Stimulated activated effector memory CD8-positive, alpha-beta T cell treated with anti-CD3 and anti-CD28 coated beads, Interleukin-12 subunit alpha, Interleukin-12 subunit beta, amount 100 ng/mL, for 72 hours (primary cell): ENCODE measurements at regions not wholly inside any gene's neighbourhood (a gene's known extent, or its start where the extent isn't known, plus 50 kb on each side); places are given as distances from the start of the nearest gene placed in this dataset.
"Not testable (repeated sequence)": the region's sequence is repeated elsewhere in the genome, so short reads cannot be mapped to it uniquely, and the experiment has no call there.

Experiments
- ATAC-seq: fragments of 150-1000 bp; cut with Tn5 transposase; 2 replicates; pipeline ENCODE4 v1.10.0; 2021
- DNase-seq, 2 donors: peaks; one replicate each; pipeline ENCODE4 v3.0.0; 2021 to 2022; ENCODE audit warnings: low spot score in 2 of 2
- H3K27ac Mint-ChIP-seq: one replicate; pipeline ENCODE4 v1.8.0; 2022; ENCODE audit warnings: mild to moderate bottlenecking, mixed read lengths
- H3K36me3 Mint-ChIP-seq: one replicate; pipeline ENCODE4 v1.8.0; 2022; ENCODE audit warnings: mild to moderate bottlenecking, mixed read lengths
- H3K4me1 Mint-ChIP-seq: one replicate; pipeline ENCODE4 v1.8.0; 2022; ENCODE audit warnings: mixed read lengths
- H3K4me3 Mint-ChIP-seq: one replicate; pipeline ENCODE4 v1.8.0; 2022; ENCODE audit warnings: mild to moderate bottlenecking, mixed read lengths
- H3K9me3 Mint-ChIP-seq: one replicate; pipeline ENCODE4 v1.8.0; 2022; ENCODE audit warnings: mixed read lengths

DNA sequence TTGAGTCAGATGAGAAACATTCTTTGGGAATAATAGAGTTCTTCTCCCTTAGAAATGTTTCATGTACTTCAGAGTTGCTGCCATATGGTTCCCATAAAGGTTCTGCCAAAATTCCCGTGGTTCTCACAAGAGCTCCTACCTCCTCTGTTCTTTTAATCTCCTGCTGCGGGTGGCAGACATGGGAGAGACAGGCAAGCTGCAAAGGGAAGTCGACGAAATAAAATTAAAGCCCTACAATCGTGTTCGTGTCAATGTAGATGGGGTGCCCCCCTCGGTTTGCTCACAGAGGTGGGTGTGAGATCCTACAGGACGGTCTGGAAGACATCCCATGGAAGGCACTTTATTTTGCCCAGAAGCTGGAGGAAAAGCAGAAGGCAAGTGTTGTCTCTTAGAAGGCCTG lies 276.0 kb downstream of the RWDD3 start:
- Mint-ChIP-seq H3K4me1 (no peaks in the 10 kb centered on the region), H3K27ac (no peak overlapping the region), H3K4me3 (no peak overlapping the region), H3K9me3 (no peaks in the 10 kb centered on the region), H3K36me3 (no peaks in the 10 kb centered on the region)
- no peak for ATAC-seq
- no peak for DNase-seq

DNA sequence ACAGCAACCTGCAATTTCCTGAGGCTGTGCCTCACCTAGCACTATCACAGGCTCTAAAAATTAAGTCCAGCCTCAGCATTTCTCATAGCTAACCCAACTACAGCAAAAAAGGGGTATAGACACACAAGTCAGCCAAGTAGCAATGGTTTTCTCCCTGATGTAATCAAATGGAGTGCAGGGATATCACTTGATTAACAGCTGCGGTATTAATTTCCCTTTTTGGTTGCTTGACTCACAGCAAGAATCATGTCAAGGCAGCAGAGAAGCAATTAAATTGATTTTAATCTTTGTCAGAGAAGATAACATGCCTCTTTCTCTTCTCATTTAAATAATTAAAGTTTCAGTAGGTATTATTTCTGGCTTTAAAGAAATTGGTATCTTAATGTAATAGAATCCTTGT lies 278.9 kb downstream of the RWDD3 start:
- H3K9me3 Mint-ChIP-seq, result peaks cover 10% of the 10 kb centered on the region
- no peaks in the 10 kb centered on the region for H3K4me1 Mint-ChIP-seq
- H3K27ac Mint-ChIP-seq, result no peak overlapping the region
- DNase-seq (no peak), ATAC-seq (no peak)
- H3K4me3 Mint-ChIP-seq, result no peak overlapping the region
- H3K36me3 Mint-ChIP-seq, result no peaks in the 10 kb centered on the region

DNA sequence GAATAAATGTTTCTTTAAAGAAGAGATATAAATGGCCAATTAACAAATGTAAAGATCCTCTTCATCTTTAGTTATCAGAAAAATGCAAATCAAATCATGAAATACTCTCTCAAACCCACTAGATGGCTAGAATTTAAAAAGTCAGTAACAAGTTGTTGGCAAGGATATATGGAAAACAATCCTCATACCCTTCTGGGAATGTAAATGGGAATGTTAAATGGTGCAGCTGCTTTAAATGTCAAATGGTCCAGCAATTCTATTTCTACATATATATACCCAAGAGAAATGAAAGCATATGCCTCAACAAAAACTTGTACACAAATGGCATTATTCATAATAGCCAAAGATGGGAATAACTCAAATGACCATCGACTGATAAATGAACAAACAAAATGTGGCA lies 283.5 kb downstream of the RWDD3 start:
- Mint-ChIP-seq H3K4me1 (no peaks in the 10 kb centered on the region), H3K36me3 (no peaks in the 10 kb centered on the region), H3K4me3 (no peak overlapping the region), H3K9me3 (peaks cover 18% of the 10 kb centered on the region), H3K27ac (no peak overlapping the region)
- ATAC-seq (no peak), DNase-seq (no peak)

DNA sequence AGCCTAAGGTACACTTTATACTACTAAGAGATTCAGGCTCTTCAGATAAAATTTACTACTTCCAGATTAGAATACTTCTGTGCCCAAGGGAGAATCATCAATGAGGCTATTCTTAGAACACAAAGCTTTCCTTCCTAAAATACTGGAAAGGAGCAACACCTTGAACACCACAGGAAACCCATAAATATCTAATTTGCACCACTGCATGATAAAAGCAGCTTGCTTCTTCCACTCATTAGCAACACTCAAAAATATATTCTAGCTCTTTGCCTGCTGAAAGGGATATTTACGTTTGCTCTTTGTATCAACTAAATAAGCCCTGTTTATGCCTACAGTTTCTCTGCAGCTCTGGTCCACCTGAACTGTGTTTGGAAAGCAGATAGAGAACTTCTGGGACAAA lies 284.3 kb downstream of the RWDD3 start:
- Mint-ChIP-seq H3K9me3 (peaks cover 21% of the 10 kb centered on the region), H3K4me1 (no peaks in the 10 kb centered on the region), H3K36me3 (no peaks in the 10 kb centered on the region), H3K27ac (no peak overlapping the region), H3K4me3 (no peak overlapping the region)
- ATAC-seq, result no peak
- no peak for DNase-seq

DNA sequence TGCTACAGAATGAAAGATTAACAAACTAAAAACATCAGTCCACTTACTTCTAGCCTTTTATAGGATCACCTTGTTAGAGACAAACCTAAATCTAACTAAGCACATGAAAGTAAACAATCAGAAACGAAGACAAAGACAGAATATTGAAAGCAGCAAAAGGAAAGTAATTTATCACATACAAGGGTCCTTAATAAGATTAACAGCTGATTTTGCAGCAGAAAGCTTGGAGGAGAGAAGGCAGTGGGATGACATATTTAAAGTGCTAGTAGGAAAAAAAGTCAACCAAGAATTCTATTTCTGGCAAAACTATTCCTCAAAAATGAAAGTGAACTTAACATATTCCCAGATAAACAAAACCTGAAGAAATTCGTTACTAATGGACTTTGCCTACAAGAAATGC lies 286.4 kb downstream of the RWDD3 start:
- no peak for DNase-seq
- H3K9me3 Mint-ChIP-seq, result peaks cover 25% of the 10 kb centered on the region
- no peaks in the 10 kb centered on the region for H3K36me3 Mint-ChIP-seq
- H3K4me3 Mint-ChIP-seq, result no peak overlapping the region
- no peak for ATAC-seq
- H3K27ac Mint-ChIP-seq, result no peak overlapping the region
- no peaks in the 10 kb centered on the region for H3K4me1 Mint-ChIP-seq

DNA sequence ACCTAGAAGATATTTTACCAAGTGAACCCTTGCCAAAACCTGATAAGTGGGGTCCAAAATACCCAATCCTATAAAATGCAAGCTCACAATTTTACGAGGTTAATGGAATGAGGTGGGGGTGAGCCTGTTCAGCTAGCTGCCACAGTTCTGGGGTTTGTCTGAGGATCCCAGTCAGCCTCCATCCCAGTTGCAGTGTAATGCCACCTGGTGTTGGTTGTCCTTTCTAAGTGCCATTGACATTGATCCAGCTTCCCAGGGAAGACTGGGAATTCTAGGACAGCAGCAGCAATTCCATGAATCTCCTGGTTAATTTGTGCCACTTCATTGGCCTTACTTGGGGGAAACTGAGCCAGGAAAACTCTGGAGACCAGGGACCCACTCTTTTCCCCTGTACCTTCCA lies 298.3 kb downstream of the RWDD3 start:
- no peak for ATAC-seq
- Mint-ChIP-seq H3K9me3 (peaks cover 14% of the 10 kb centered on the region), H3K27ac (no peak overlapping the region)

DNA sequence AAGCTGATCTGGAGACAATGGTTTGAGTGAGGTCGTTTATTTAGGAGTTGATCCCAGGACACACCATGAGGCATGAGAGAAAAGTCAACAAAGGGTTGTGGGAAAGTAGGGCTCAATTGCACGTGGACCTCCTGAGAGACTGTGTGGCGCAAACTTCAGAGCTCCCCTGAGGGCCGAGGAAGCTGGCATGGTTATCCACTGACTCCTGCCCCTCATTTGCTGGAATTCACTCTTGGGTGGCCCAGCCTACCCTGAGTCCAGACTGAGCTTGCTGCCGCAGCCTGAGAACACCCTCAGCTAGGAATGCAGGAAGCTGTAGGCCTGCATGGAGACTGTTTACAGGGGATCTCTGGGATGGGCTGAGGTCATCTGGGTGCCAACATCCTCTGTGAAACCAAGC lies 301.0 kb downstream of the RWDD3 start:
- Mint-ChIP-seq H3K27ac (no peak overlapping the region), H3K4me1 (no peaks in the 10 kb centered on the region), H3K9me3 (peaks cover 3% of the 10 kb centered on the region), H3K4me3 (no peak overlapping the region), H3K36me3 (no peaks in the 10 kb centered on the region)
- peak; percentile 36 for ATAC-seq
- no peak for DNase-seq

More for the DNA sequence above, 298.3 kb downstream of the RWDD3 start:
- H3K4me3 Mint-ChIP-seq, result no peak overlapping the region
- DNase-seq, result no peak
- H3K4me1 Mint-ChIP-seq, result no peaks in the 10 kb centered on the region
- no peaks in the 10 kb centered on the region for H3K36me3 Mint-ChIP-seq

DNA sequence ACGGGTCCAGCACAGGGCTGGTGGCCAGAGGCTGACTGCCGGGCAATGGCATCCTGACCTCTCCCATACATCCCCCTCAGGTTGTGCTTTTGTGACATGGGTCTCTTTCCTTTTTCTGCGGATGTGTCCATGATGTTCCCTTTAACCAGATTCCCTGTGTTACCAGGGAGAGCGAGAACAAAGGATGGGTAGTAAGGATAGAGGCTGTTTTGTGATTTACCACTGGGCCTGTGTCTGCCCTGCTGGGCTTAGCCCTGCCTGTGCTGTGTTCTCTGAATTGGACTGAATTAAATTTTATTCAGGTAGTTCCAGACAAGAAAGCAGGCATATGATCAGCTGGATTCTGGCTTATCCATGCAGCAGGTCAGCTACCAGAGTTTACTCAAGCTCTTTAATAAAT lies 301.6 kb downstream of the RWDD3 start:
- Mint-ChIP-seq H3K27ac (no peak overlapping the region), H3K36me3 (no peaks in the 10 kb centered on the region), H3K4me1 (no peaks in the 10 kb centered on the region), H3K4me3 (no peak overlapping the region), H3K9me3 (peaks cover 2% of the 10 kb centered on the region)
- DNase-seq (no peak), ATAC-seq (no peak)

DNA sequence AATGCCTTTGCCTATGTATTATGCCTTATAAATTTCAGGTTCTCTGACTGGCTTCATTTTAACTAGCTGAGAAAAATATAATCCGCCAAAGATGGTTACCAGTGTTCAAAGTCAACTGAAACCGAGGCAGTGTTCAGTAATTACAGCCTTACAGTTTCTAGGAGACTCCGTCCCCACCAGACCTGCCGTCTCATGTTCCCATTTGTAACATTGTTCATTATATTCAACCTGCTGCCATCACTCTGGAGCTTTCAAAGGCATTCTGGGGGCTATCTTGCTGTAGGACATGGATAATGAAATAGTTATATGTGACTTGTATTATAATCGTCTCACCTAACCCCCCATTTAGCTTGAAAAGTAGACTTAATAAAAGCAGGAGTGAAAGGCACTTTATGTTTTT lies 302.5 kb downstream of the RWDD3 start:
- Mint-ChIP-seq H3K27ac (no peak overlapping the region), H3K4me3 (no peak overlapping the region), H3K36me3 (no peaks in the 10 kb centered on the region), H3K4me1 (no peaks in the 10 kb centered on the region), H3K9me3 (peaks cover 2% of the 10 kb centered on the region)
- ATAC-seq, result no peak
- DNase-seq, result no peak

DNA sequence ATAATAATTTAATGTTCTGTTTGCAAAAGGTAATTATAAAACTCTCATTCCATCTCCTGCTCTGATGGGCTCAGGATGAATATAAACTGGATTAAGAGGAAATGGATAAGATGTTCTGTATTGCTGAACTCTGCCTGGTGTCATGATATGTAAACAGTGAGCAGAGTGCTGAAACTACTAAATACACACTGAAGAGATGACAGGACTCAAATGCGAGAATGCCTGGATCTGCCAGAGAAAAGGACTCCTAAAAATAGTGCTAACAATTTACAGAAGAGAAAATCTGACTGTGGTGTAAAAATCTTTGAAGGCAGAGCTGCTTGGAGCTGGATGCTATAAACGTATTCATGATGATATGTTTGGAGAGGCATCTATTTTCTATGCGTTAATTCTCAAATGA lies 303.2 kb downstream of the RWDD3 start:
- DNase-seq (no peak), ATAC-seq (no peak)
- Mint-ChIP-seq H3K9me3 (peaks cover 2% of the 10 kb centered on the region), H3K27ac (no peak overlapping the region), H3K4me3 (no peak overlapping the region), H3K36me3 (no peaks in the 10 kb centered on the region), H3K4me1 (no peaks in the 10 kb centered on the region)

DNA sequence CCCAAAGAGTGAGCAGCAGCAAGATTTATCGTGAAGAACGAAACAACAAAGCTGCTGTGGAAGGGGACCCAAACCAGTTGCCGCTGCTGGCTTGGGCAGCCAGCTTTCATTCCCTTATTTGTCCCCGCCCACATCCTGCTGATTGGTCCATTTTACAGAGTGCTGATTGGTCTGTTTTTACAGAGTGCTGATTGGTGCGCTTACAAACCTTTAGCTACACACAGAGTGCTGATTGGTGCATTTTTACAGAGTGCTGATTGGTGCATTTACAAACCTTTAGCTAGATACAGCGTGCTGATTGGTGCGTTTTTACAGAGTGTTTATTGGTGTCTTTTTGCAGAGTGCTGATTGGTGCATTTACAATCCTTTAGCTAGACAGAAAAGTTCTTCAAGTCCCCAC lies 304.2 kb downstream of the RWDD3 start:
- H3K36me3 Mint-ChIP-seq, H3K4me1 Mint-ChIP-seq, H3K27ac Mint-ChIP-seq, ATAC-seq, DNase-seq, H3K9me3 Mint-ChIP-seq, H3K4me3 Mint-ChIP-seq: not testable (repeated sequence)

DNA sequence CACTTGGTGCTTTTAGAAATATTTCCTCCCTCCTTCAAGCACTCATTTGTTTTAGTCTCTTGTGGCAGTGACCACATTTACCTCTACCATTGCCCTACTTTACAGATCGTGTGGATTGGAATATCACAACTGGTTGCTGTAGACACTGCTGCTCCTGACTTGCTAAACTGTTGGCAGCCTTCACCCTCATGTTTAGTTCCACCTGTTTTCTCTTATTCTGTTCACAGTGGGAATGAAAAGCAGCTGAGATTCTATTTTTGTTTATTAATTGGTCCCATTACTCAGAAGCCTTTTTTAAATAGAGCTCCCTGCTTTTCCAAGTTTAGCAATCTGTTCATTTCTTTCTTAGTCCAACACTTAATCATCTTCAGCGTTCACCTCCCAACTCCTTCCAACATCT lies 308.9 kb downstream of the RWDD3 start:
- no peak overlapping the region for H3K4me3 Mint-ChIP-seq
- H3K36me3 Mint-ChIP-seq, result no peaks in the 10 kb centered on the region
- ATAC-seq, result no peak
- no peak overlapping the region for H3K27ac Mint-ChIP-seq
- H3K4me1 Mint-ChIP-seq, result no peaks in the 10 kb centered on the region
- no peaks in the 10 kb centered on the region for H3K9me3 Mint-ChIP-seq
- no peak for DNase-seq

DNA sequence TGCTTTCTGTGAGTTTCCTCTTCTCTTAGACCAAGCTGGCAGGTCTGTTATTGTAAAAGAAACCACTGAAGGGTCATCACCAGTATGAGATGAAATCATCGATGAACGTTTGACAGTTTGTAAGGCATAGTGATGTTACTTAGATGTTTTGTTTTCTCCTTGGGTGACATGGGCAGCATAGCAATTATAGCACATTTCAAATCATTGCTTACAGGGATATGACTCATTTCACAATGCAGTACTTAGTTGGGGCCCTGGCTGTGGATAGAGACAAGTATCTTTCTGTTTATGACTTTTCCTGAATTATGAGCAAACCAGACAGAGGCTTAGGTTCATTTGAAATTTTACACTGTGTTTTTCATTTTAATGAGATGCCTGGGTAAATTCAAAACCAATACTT lies 313.0 kb downstream of the RWDD3 start:
- no peaks in the 10 kb centered on the region for H3K36me3 Mint-ChIP-seq
- no peaks in the 10 kb centered on the region for H3K4me1 Mint-ChIP-seq
- peaks cover 15% of the 10 kb centered on the region for H3K9me3 Mint-ChIP-seq
- ATAC-seq (no peak), DNase-seq (no peak)
- no peak overlapping the region for H3K27ac Mint-ChIP-seq
- H3K4me3 Mint-ChIP-seq, result no peak overlapping the region

DNA sequence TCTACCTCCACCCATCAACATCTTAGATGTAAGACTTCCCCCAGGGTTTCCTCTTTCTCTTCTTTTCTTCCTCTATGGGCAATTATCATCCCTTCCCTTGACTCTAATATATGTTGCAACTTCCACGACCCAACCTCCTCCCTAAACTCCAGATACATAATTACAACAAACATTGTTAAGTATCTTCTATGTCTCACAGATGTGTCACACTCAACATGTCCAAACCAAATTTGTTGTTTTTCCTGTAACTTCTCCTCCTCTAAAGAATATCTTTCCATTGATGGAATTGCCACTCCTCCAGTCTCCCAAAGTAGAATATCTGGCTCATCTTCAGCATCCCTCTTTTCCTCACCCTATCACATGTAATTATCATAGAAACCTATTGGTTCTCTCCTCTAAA lies 314.2 kb downstream of the RWDD3 start:
- peaks cover 18% of the 10 kb centered on the region for H3K9me3 Mint-ChIP-seq
- no peak overlapping the region for H3K4me3 Mint-ChIP-seq
- no peak for ATAC-seq
- H3K36me3 Mint-ChIP-seq, result no peaks in the 10 kb centered on the region
- no peaks in the 10 kb centered on the region for H3K4me1 Mint-ChIP-seq
- no peak for DNase-seq
- no peak overlapping the region for H3K27ac Mint-ChIP-seq

DNA sequence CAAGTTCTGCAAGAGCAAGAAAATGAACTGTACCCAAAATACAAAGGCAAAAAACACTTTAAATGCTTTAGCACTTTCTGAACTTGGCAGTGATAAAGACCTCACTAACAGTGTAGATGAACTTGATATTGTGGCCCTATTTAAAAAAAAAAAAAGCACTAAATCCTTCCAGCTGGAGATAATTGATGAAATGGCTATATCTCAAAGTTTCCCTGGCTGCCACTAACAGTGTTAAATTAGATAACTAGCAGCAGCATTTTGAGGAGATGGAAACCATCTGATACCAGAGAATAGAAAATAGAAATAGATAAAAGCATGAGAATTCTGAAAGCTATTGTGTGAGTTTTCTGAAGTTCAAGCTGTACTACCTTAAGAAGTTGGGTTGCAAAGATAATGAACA lies 317.2 kb downstream of the RWDD3 start:
- ATAC-seq, result no peak
- Mint-ChIP-seq H3K4me3 (no peak overlapping the region), H3K27ac (no peak overlapping the region)

DNA sequence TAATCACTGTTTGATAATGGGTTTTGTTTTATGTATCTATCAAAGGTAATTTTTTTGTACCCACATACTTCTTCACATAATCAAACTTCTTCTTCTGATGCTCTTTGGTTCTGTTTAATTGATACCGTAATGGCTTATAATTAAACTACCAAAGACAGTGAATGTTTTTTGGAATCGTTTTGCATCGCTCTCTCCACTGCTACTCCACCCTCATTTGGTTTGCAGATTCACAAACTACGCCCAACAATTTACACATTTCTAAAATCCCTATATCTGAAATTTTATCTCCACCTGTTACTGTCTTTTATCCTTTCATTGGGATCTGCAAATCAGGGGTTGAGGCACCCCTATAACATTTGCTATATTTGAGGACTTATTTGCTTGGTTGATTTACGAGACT lies 319.6 kb downstream of the RWDD3 start:
- H3K27ac Mint-ChIP-seq, result no peak overlapping the region

More for the DNA sequence above, 317.2 kb downstream of the RWDD3 start:
- H3K36me3 Mint-ChIP-seq, result no peaks in the 10 kb centered on the region
- peaks cover 22% of the 10 kb centered on the region for H3K9me3 Mint-ChIP-seq
- H3K4me1 Mint-ChIP-seq, result no peaks in the 10 kb centered on the region
- no peak for DNase-seq

DNA sequence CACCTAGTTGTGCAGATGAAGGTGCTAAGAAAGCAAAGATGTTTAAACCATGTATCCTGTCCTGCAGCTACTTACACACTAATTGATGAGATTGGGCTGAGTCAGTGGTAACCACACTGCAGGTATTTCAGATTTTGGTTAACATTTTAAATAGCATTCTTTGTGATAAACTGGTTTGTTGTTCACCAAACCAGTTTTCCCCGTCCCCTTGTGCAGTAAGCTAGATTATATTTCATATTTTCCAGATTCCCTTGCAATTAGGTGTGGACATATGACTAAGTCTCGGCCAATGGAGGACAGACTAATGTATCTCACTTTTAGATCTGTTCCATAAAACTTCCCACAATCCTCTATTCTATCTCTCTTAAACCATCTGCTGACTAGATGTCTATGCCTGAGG lies 320.4 kb downstream of the RWDD3 start:
- H3K27ac Mint-ChIP-seq, result no peak overlapping the region
- DNase-seq (no peak), ATAC-seq (no peak)
- H3K9me3 Mint-ChIP-seq, result peaks cover 21% of the 10 kb centered on the region
- no peaks in the 10 kb centered on the region for H3K4me1 Mint-ChIP-seq
- no peak overlapping the region for H3K4me3 Mint-ChIP-seq
- no peaks in the 10 kb centered on the region for H3K36me3 Mint-ChIP-seq

More for the DNA sequence above, 319.6 kb downstream of the RWDD3 start:
- Mint-ChIP-seq H3K9me3 (peaks cover 21% of the 10 kb centered on the region), H3K36me3 (no peaks in the 10 kb centered on the region), H3K4me3 (no peak overlapping the region), H3K4me1 (no peaks in the 10 kb centered on the region)
- DNase-seq (no peak), ATAC-seq (no peak)
